ENCODE measurements at regions not wholly inside any gene's neighbourhood (a gene's known extent, or its start where the extent isn't known, plus 50 kb on each side); places are given as distances from the start of the nearest gene placed in this dataset.

GRCh38 chr6:141548966-141549365, 583.8 kb upstream of the GJE1 start:
- TF ChIP-seq, protein P1, sequence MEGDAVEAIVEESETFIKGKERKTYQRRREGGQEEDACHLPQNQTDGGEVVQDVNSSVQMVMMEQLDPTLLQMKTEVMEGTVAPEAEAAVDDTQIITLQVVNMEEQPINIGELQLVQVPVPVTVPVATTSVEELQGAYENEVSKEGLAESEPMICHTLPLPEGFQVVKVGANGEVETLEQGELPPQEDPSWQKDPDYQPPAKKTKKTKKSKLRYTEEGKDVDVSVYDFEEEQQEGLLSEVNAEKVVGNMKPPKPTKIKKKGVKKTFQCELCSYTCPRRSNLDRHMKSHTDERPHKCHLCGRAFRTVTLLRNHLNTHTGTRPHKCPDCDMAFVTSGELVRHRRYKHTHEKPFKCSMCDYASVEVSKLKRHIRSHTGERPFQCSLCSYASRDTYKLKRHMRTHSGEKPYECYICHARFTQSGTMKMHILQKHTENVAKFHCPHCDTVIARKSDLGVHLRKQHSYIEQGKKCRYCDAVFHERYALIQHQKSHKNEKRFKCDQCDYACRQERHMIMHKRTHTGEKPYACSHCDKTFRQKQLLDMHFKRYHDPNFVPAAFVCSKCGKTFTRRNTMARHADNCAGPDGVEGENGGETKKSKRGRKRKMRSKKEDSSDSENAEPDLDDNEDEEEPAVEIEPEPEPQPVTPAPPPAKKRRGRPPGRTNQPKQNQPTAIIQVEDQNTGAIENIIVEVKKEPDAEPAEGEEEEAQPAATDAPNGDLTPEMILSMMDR (IDR thresholded peaks at IDR 0.05) = no peak
- TF ChIP-seq ZFX (IDR thresholded peaks at IDR 0.05; ENCODE audit: borderline replicate concordance) = no peak
- no peak overlapping the region for H3K27ac ChIP-seq

- TF ChIP-seq, protein P1 (IDR thresholded peaks at IDR 0.05) = no peak
- TF ChIP-seq ZFX (IDR thresholded peaks at IDR 0.05; ENCODE audit: borderline replicate concordance) = no peak
- no peak overlapping the region for H3K27ac ChIP-seq
These were observed 591.0 kb upstream of the GJE1 start for GRCh38 chr6:141541581-141542324.

DNA sequence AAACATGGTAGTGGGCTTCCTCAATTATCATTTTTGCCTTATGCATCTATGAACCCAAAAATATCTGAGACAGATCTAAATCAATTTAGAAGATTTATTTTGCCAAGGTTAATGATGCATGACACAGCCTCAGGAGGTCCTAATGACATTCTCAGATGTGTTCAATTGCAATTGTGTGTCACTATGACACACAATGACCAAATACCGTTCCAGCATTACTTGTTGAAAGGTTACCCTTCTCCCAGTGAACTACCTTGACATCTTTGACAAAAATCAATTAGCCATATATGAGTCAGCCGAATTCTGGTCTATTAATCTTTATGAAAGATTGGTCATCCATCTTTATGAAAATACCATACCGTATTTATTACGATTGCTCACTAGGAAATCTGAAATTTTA, 592.5 kb upstream of the GJE1 start:
- no peak overlapping the region for H3K27ac ChIP-seq
- TF ChIP-seq ZFX (IDR thresholded peaks at IDR 0.05; ENCODE audit: borderline replicate concordance) = no peak
- TF ChIP-seq, protein P1 (IDR thresholded peaks at IDR 0.05) = no peak

GRCh38 chr6:141539617-141540016, 593.1 kb upstream of the GJE1 start:
- no peak for TF ChIP-seq ZFX (IDR thresholded peaks at IDR 0.05; ENCODE audit: borderline replicate concordance)
- TF ChIP-seq, protein P1 (IDR thresholded peaks at IDR 0.05) = no peak
- H3K27ac ChIP-seq = no peak overlapping the region

GRCh38 chr6:141532211-141532610, 600.5 kb upstream of the GJE1 start:
- no peak overlapping the region for H3K27ac ChIP-seq
- TF ChIP-seq ZFX (IDR thresholded peaks at IDR 0.05; ENCODE audit: borderline replicate concordance) = no peak
- TF ChIP-seq, protein P1 (IDR thresholded peaks at IDR 0.05) = no peak

- H3K27ac ChIP-seq = no peak overlapping the region
- TF ChIP-seq ZFX (IDR thresholded peaks at IDR 0.05; ENCODE audit: borderline replicate concordance) = no peak
- TF ChIP-seq, protein P1 (IDR thresholded peaks at IDR 0.05) = no peak
These were observed 601.7 kb upstream of the GJE1 start for GRCh38 chr6:141531040-141531439.

DNA sequence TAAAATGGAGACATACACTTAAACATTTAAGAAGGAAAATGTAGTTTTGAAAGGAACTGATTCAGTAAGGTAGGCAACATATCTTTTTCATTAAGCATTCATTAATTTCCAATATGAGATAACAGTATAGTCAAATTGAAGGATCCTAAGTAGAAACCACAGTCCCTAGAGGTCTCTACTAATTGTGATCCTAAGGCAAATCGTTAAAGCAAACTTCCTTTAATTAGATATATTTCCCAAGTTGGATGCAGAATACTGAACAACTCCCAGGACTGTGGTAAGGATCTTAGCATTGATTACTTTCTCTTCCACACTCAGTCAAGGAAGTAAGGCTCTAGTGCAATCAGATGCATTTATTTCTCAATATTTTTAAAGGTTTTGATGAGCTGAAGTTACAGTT, 604.1 kb upstream of the GJE1 start:
- no peak overlapping the region for H3K27ac ChIP-seq
- no peak for TF ChIP-seq ZFX (IDR thresholded peaks at IDR 0.05; ENCODE audit: borderline replicate concordance)
- TF ChIP-seq, protein P1 (IDR thresholded peaks at IDR 0.05) = no peak
